BE2C (cell line): ENCODE measurements at regions not wholly inside any gene's neighbourhood (a gene's known extent, or its start where the extent isn't known, plus 50 kb on each side); places are given as distances from the start of the nearest gene placed in this dataset.

Experiments
- DNase-seq: peaks from one replicate; pipeline ENCODE4 v3.0.0-alpha.2; 2020
- H3K27me3 ChIP-seq: fragments of 250-450 bp; sonication (Bioruptor Pico); 2 replicates; pipeline ENCODE4 v1.5.1; 2020; ENCODE audit warnings: mild to moderate bottlenecking
- H3K36me3 ChIP-seq: fragments of 250-450 bp; sonication (Bioruptor Pico); 2 replicates; pipeline ENCODE4 v1.5.1; 2020; ENCODE audit warnings: mild to moderate bottlenecking
- H3K4me1 ChIP-seq: fragments of 250-450 bp; sonication (Bioruptor Pico); 2 replicates; pipeline ENCODE4 v1.5.1; 2020
- H3K4me3 ChIP-seq: 2 replicates; pipeline ENCODE4 v1.5.1; 2011; ENCODE audit warnings: low read depth, low read length
- H3K9me3 ChIP-seq: fragments of 250-450 bp; sonication (Bioruptor Pico); 2 replicates; pipeline ENCODE4 v1.5.1; 2020
- CTCF ChIP-seq: IDR thresholded peaks from 2 replicates; pipeline ENCODE4 v1.5.1; 2012; ENCODE audit warnings: mild to moderate bottlenecking, low read depth, low read length

GRCh38 chr1:234681990-234682389 is 72.0 kb upstream of the IRF2BP2 start:
- H3K27me3 ChIP-seq, result no peaks in the 10 kb centered on the region
- no peak overlapping the region for H3K4me3 ChIP-seq
- H3K9me3 ChIP-seq, result no peaks in the 10 kb centered on the region
- DNase-seq, result no peak
- H3K36me3 ChIP-seq, result no peaks in the 10 kb centered on the region
- H3K4me1 ChIP-seq, result no peaks in the 10 kb centered on the region
- TF ChIP-seq CTCF, result no peak

GRCh38 chr1:234681065-234681464 is 71.1 kb upstream of the IRF2BP2 start:
- no peak for TF ChIP-seq CTCF
- H3K4me3 ChIP-seq, result no peak overlapping the region
- H3K9me3 ChIP-seq, result no peaks in the 10 kb centered on the region
- no peaks in the 10 kb centered on the region for H3K27me3 ChIP-seq
- peaks cover under 1% of the 10 kb centered on the region for H3K4me1 ChIP-seq
- DNase-seq, result no peak
- no peaks in the 10 kb centered on the region for H3K36me3 ChIP-seq

GRCh38 chr1:234680331-234680904 is 70.4 kb upstream of the IRF2BP2 start:
- H3K9me3 ChIP-seq, result no peaks in the 10 kb centered on the region
- peaks cover 7% of the 10 kb centered on the region for H3K4me1 ChIP-seq
- no peak for DNase-seq
- H3K4me3 ChIP-seq, result no peak overlapping the region
- no peaks in the 10 kb centered on the region for H3K36me3 ChIP-seq
- H3K27me3 ChIP-seq, result no peaks in the 10 kb centered on the region
- TF ChIP-seq CTCF, result no peak

- H3K36me3 ChIP-seq, result no peaks in the 10 kb centered on the region
- DNase-seq, result peak; percentile 91
- H3K4me1 ChIP-seq, result peaks cover 17% of the 10 kb centered on the region
- H3K27me3 ChIP-seq, result no peaks in the 10 kb centered on the region
- TF ChIP-seq CTCF, result no peak
- H3K4me3 ChIP-seq, result peak overlapping the region; percentile 46
- no peaks in the 10 kb centered on the region for H3K9me3 ChIP-seq
These were observed 66.2 kb upstream of the IRF2BP2 start for GRCh38 chr1:234676103-234676594.

- Histone ChIP-seq H3K36me3 (no peaks in the 10 kb centered on the region), H3K9me3 (no peaks in the 10 kb centered on the region), H3K27me3 (no peaks in the 10 kb centered on the region), H3K4me3 (peak overlapping the region; percentile 46; the same call in 1 of the 2 replicates), H3K4me1 (peaks cover 17% of the 10 kb centered on the region)
- no peak for DNase-seq
- no peak for TF ChIP-seq CTCF
These were observed 65.6 kb upstream of the IRF2BP2 start for GRCh38 chr1:234675572-234675971.

GRCh38 chr1:234675006-234675405 is 65.0 kb upstream of the IRF2BP2 start:
- Histone ChIP-seq H3K4me1 (peaks cover 17% of the 10 kb centered on the region), H3K9me3 (no peaks in the 10 kb centered on the region), H3K4me3 (no peak overlapping the region), H3K27me3 (no peaks in the 10 kb centered on the region), H3K36me3 (no peaks in the 10 kb centered on the region)
- no peak for DNase-seq
- TF ChIP-seq CTCF, result no peak
